ENCODE measurements at regions not wholly inside any gene's neighbourhood (a gene's known extent, or its start where the extent isn't known, plus 50 kb on each side); places are given as distances from the start of the nearest gene placed in this dataset.

DNA sequence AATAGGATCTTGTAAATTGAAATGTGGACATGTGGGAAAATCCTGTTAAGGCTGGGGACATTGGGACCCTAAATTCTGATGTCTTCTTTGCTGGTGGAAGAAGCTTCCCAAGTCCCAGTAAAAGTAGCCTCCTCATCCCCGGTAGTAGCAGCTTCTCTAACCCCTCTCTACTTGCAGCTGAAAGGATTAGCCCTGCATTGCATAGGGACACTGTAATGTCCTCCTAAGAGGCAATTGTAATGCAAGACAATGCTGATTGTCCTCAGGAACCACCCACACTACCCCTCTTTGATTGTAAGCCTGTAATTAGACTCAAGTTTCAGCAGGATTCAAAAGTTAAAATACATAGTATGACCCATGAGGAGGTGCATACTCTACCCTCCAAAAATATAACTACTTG is 1938.4 kb upstream of the C9orf72 start:
- H2BK12ac ChIP-seq (ENCODE audit: low read depth, low read length) = no peak overlapping the region
- POLR2A ChIA-PET (ENCODE audit: partially characterized antibody) = no interaction called here
- TF ChIP-seq BCL11A (IDR thresholded peaks at IDR 0.05; ENCODE audit: low read depth in 2 of 2, low read length in 2 of 2) = no peak
- no peak for TF ChIP-seq SP4 (IDR thresholded peaks at IDR 0.05; ENCODE audit: low read length)
- 0 out of 2 replicates have a peak, but pooled peaks have one; percentile 13 for TF ChIP-seq POU5F1 (IDR thresholded peaks at IDR 0.05; ENCODE audit: low read depth, low read length)
- TF ChIP-seq, protein P1, sequence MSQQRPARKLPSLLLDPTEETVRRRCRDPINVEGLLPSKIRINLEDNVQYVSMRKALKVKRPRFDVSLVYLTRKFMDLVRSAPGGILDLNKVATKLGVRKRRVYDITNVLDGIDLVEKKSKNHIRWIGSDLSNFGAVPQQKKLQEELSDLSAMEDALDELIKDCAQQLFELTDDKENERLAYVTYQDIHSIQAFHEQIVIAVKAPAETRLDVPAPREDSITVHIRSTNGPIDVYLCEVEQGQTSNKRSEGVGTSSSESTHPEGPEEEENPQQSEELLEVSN (IDR thresholded peaks at IDR 0.05) = no peak
- TF ChIP-seq NANOG (IDR thresholded peaks at IDR 0.05; ENCODE audit: insufficient read depth, low read depth, low read length, poor library complexity, severe bottlenecking) = peak; percentile 26
- no peak for TF ChIP-seq CEBPB (IDR thresholded peaks at IDR 0.05; ENCODE audit: low read depth, low read length)
- no peak for TF ChIP-seq NRF1 (IDR thresholded peaks at IDR 0.05; ENCODE audit: low read depth, low read length)
- 0 out of 2 replicates have a peak, but pooled peaks have one; percentile 63 for TF ChIP-seq TCF12 (IDR thresholded peaks at IDR 0.05; ENCODE audit: low read depth, low read length)
- 0 out of 2 replicates have a peak, but pooled peaks cover 5% of the 10 kb centered on the region for H3K23me2 ChIP-seq (ENCODE audit: low read depth, low read length)
- H3K9me3 ChIP-seq (ENCODE audit: insufficient read depth in 2 of 2, low read depth in 1 of 2, low read length in 1 of 2) = peaks cover 21 to 25% of the 10 kb centered on the region in 2 experiments
- no peak overlapping the region for H2AK5ac ChIP-seq (ENCODE audit: low read depth, low read length)
- no peaks in the 10 kb centered on the region for H3K27me3 ChIP-seq (replicated peaks in 1 of 4; ENCODE audit: control insufficient read depth in 3 of 4, extremely low read depth in 1 of 4, insufficient read depth in 3 of 4, low read length in 3 of 4)
- no peak overlapping the region for H4K5ac ChIP-seq (ENCODE audit: insufficient read length, low read depth, low read length)
- H4K91ac ChIP-seq (replicated peaks; ENCODE audit: insufficient read length, low read length) = no peak overlapping the region
- no peaks in the 10 kb centered on the region for H3K79me2 ChIP-seq (ENCODE audit: control insufficient read depth in 1 of 2, insufficient read depth in 2 of 2, low read length in 2 of 2)
- no peak overlapping the region for H3K14ac ChIP-seq (ENCODE audit: insufficient read length)
- WGBS, 2 experiments (ENCODE audit: extremely low coverage in 1 of 2, insufficient coverage in 1 of 2, insufficient read length in 1 of 2, insufficient replicate concordance in 2 of 2, low coverage in 1 of 2, low lambda C conversion rate in 2 of 2, missing lambda C conversion rate in 1 of 2) = 58% methylated on average over 1 of the region's 1 CpG; no CpG with 5 or more reads in 1 of the 2 experiments
- no peak overlapping the region for H3K23ac ChIP-seq (ENCODE audit: insufficient read length)
- no peak overlapping the region for H3K27ac ChIP-seq (ENCODE audit: low read depth, low read length)
- H3K4me1 ChIP-seq (replicated peaks in 1 of 4; ENCODE audit: control insufficient read depth in 3 of 4, insufficient read depth in 4 of 4, low read length in 3 of 4) = peaks cover 4 to 11% (median 9%) of the 10 kb centered on the region in 4 experiments; a peak in 5 of 7 replicates
- CTCF ChIA-PET (ENCODE audit: partially characterized antibody) = interaction anchor here (0.8 kb wide), 1 partner anchor 22 kb away, joined by 4 read pairs; no protein-coding TSS in a partner anchor
- H3K18ac ChIP-seq (ENCODE audit: extremely low read depth, low read length) = no peak overlapping the region
- no peaks in the 10 kb centered on the region for H4K20me1 ChIP-seq (replicated peaks in 1 of 2; ENCODE audit: control insufficient read depth in 1 of 2, insufficient read depth in 2 of 2, low read length in 2 of 2)
- no peak overlapping the region for H3K4me3 ChIP-seq (ENCODE audit: extremely low read depth in 1 of 4, insufficient read depth in 2 of 4, low read depth in 3 of 4, low read length in 4 of 4)
- DNase-seq (ENCODE audit: low read depth in 1 of 2, low spot score in 2 of 2) (no peak), FAIRE-seq (no peak)
- H3K9ac ChIP-seq (replicated peaks in 1 of 4; ENCODE audit: extremely low read depth in 1 of 4, low read depth in 3 of 4, low read length in 3 of 4) = no peak overlapping the region
- no peak overlapping the region for H3K56ac ChIP-seq (replicated peaks; ENCODE audit: insufficient read length, low read depth, low read length)
- H2BK20ac ChIP-seq (ENCODE audit: low read length) = no peak overlapping the region
- peaks cover 0 to 4% (median 0%) of the 10 kb centered on the region in 4 experiments; a peak in 2 of 8 replicates for H3K36me3 ChIP-seq (ENCODE audit: control insufficient read depth in 2 of 4, insufficient read depth in 4 of 4, low read length in 3 of 4)
- no peak overlapping the region for H3K4me2 ChIP-seq (ENCODE audit: insufficient read depth in 1 of 2, low read depth in 2 of 2, low read length in 2 of 2)
- H2BK120ac ChIP-seq (replicated peaks; ENCODE audit: low read depth, low read length) = no peak overlapping the region
- no peaks in the 10 kb centered on the region for H3K79me1 ChIP-seq (ENCODE audit: low read depth, low read length)
- H2BK5ac ChIP-seq (ENCODE audit: low read depth, low read length) = no peak overlapping the region
- H4K8ac ChIP-seq (ENCODE audit: extremely low read depth, insufficient read depth, low read length) = no peak overlapping the region
- H3K4ac ChIP-seq (replicated peaks; ENCODE audit: insufficient read length, low read depth, low read length) = no peak overlapping the region
- H2BK15ac ChIP-seq (ENCODE audit: low read length) = no peak overlapping the region
- H2AFZ ChIP-seq (ENCODE audit: low read length) = no peak overlapping the region
